ENCODE measurements at regions not wholly inside any gene's neighbourhood (a gene's known extent, or its start where the extent isn't known, plus 50 kb on each side); places are given as distances from the start of the nearest gene placed in this dataset.

DNA sequence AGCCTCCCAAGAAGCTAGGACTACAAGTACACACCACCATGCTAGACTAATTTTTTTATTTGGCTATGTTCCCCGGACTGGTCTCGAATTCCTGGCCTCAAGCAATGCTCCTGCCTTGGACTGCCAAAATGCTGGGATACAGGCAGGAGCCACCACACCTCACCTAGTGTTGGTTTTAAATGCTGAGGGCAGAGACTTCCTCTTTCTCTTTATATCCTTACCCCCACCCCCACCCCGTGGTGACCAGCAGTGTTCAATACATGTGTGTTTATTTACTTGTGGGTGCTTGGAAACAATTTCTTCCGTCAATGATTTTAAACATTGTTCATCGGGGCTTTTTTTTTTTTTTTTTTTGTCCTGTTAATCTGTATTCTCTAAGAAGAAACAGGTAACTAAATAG, 158.9 kb downstream of the ZBTB18 start:
- no peak for DNase-seq
- Histone ChIP-seq H3K27me3 (ENCODE audit: insufficient read depth in 3 of 3, low read length in 2 of 3) (no peaks in the 10 kb centered on the region), H3K4me3 (no peak overlapping the region), H3K36me3 (ENCODE audit: insufficient read depth in 1 of 2, low read depth in 1 of 2) (no peaks in the 10 kb centered on the region), H3K4me1 (peaks cover 40% of the 10 kb centered on the region), H3K9me3 (no peaks in the 10 kb centered on the region), H3K27ac (no peak overlapping the region)
- TF ChIP-seq, protein P1, sequence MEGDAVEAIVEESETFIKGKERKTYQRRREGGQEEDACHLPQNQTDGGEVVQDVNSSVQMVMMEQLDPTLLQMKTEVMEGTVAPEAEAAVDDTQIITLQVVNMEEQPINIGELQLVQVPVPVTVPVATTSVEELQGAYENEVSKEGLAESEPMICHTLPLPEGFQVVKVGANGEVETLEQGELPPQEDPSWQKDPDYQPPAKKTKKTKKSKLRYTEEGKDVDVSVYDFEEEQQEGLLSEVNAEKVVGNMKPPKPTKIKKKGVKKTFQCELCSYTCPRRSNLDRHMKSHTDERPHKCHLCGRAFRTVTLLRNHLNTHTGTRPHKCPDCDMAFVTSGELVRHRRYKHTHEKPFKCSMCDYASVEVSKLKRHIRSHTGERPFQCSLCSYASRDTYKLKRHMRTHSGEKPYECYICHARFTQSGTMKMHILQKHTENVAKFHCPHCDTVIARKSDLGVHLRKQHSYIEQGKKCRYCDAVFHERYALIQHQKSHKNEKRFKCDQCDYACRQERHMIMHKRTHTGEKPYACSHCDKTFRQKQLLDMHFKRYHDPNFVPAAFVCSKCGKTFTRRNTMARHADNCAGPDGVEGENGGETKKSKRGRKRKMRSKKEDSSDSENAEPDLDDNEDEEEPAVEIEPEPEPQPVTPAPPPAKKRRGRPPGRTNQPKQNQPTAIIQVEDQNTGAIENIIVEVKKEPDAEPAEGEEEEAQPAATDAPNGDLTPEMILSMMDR (IDR thresholded peaks at IDR 0.05): no peak
- 52 to 61% (median 57%) methylated on average over 5 of the region's 5 CpGs for WGBS, 3 donors
- intact Hi-C loops (cut with DNase I): loop anchor here in 1 of 2 donors (5.0 kb wide), 1 partner anchor 158 kb away; the partner anchor contains the start of gene ZBTB18
- no peak for ATAC-seq

DNA sequence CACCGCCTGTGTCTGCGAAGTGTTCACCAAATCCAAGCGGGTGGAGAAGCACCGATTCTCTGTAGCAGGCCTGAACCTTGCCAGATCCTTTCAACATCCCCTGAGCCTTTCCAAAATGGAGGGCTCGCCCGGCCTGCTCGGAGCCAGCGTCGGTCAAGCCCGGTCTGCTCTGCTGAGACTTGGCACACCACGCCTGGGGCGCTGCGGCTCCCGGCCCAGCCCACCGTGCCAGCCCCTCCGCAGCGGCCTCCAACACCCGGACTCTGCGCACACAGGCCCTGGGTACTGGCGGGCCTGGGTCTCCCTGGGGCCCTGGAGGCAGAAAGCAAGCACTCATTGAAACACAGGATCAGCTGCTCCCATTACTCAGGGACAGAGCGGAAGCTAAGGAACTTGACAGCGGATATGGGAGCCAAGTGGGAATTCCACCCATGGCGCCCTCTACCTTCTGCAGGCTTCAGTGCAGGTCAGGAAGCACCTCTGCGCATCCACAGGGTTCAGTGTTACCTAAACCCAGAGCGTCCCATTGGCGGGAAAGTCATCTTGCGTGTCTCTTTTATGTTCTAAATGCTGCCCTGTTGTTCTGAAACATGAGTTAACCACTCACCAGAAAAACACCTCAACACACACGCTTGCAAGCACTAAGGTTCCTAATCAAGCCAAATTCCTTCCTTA, 159.9 kb downstream of the ZBTB18 start:
- H3K36me3 ChIP-seq (ENCODE audit: insufficient read depth in 1 of 2, low read depth in 1 of 2): no peaks in the 10 kb centered on the region
- H3K4me1 ChIP-seq: peaks cover 43% of the 10 kb centered on the region
- ATAC-seq: peak; percentile 63 to 76 (median 76)
- WGBS, 3 donors: 86 to 91% (median 89%) methylated on average over 28 of the region's 28 CpGs
- no peak for DNase-seq
- intact Hi-C loops (cut with DNase I): no loop called here
- no peaks in the 10 kb centered on the region for H3K27me3 ChIP-seq (ENCODE audit: insufficient read depth in 3 of 3, low read length in 2 of 3)
- H3K4me3 ChIP-seq: peak overlapping the region; percentile 19
- peak overlapping the region; percentile 87 for H3K27ac ChIP-seq
- H3K9me3 ChIP-seq: no peaks in the 10 kb centered on the region
- TF ChIP-seq, protein P1 (IDR thresholded peaks at IDR 0.05): peak; percentile 59

DNA sequence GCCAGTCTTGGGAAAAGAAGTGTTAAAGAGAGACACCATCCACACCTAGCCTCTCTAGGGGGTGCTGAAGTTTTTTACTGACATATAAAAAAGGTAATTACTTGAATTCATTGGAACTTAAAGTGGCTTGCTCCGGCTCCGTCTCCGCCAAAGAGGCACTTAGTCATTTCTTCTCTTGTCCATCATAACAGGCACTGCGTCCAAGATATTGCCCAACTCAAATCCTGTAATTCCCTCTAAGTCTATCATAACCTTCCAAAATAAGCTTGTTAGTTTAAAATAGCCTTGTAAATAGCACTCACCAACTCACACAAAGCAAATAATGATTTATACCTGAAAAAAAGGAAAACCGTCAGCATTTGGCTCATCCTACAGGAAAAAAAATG, 160.5 kb downstream of the ZBTB18 start:
- no peaks in the 10 kb centered on the region for H3K27me3 ChIP-seq (ENCODE audit: insufficient read depth in 3 of 3, low read length in 2 of 3)
- DNase-seq (peak in 1 of 2 donors; percentile 20), ATAC-seq (peak; percentile 68 to 89 (median 77))
- no peaks in the 10 kb centered on the region for H3K36me3 ChIP-seq (ENCODE audit: insufficient read depth in 1 of 2, low read depth in 1 of 2)
- H3K4me3 ChIP-seq: peak overlapping the region; percentile 19
- TF ChIP-seq, protein P1 (IDR thresholded peaks at IDR 0.05): no peak
- 29 to 33% (median 30%) methylated on average over 5 of the region's 5 CpGs for WGBS, 3 donors
- intact Hi-C loops (cut with DNase I): no loop called here
- no peaks in the 10 kb centered on the region for H3K9me3 ChIP-seq
- H3K27ac ChIP-seq: peak overlapping the region; percentile 87
- peaks cover 43% of the 10 kb centered on the region for H3K4me1 ChIP-seq

DNA sequence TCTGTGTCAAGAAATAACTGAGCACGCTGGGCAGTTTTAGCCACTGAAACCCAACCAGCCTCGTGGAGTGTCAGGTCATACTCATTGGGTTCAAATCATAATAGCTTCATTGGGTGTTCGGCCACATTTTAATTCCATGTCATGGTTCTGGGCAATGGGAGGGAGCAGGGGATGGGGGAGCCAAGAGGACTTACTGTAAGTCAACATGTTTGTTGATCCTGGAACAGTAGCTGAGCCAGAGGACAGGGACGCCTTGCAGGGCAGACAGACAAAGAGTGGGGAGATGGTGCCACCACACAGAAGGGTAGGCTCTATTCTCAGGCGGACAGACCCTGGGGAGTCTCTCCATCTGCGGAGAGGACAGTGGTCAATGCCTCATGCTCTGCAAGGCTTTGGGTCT, 161.1 kb downstream of the ZBTB18 start:
- peak in 2 of 4 donors; percentile 3 to 20 for ATAC-seq
- intact Hi-C loops (cut with DNase I): no loop called here

More for the DNA sequence above, 161.1 kb downstream of the ZBTB18 start:
- Histone ChIP-seq H3K4me3 (no peak overlapping the region), H3K36me3 (ENCODE audit: insufficient read depth in 1 of 2, low read depth in 1 of 2) (no peaks in the 10 kb centered on the region), H3K4me1 (peaks cover 43% of the 10 kb centered on the region), H3K27ac (peak overlapping the region; percentile 87), H3K9me3 (no peaks in the 10 kb centered on the region), H3K27me3 (ENCODE audit: insufficient read depth in 3 of 3, low read length in 2 of 3) (no peaks in the 10 kb centered on the region)
- WGBS, 3 donors: 52 to 81% (median 62%) methylated on average over 6 of the region's 6 CpGs
- TF ChIP-seq, protein P1 (IDR thresholded peaks at IDR 0.05): no peak
- no peak for DNase-seq
